SK-N-SH treated with all-trans-retinoic acid at 6 μM for 48 hours (cell line): ENCODE measurements at regions not wholly inside any gene's neighbourhood (a gene's known extent, or its start where the extent isn't known, plus 50 kb on each side); places are given as distances from the start of the nearest gene placed in this dataset.

Experiments used
- ATAC-seq: fragments of 200-7000 bp; cut with Tn5 transposase; 3 replicates; pipeline ENCODE4 v1.9.1; 2020; ENCODE audit warnings: mild to moderate bottlenecking, moderate library complexity
- ARNTL ChIP-seq: fragments of 450-650 bp; formaldehyde crosslinking; IDR thresholded peaks from 2 replicates; pipeline ENCODE4 v1.5.0; 2020; ENCODE audit warnings: low read depth, mild to moderate bottlenecking, moderate library complexity, borderline replicate concordance
- BACH2 ChIP-seq: fragments of 250-450 bp; sonication (Bioruptor Pico); IDR thresholded peaks from 2 replicates; pipeline ENCODE4 v1.9.0; 2021; ENCODE audit warnings: mild to moderate bottlenecking, borderline replicate concordance
- CREB5 ChIP-seq: fragments of 250-450 bp; sonication (Bioruptor Pico); IDR thresholded peaks from 2 replicates; pipeline ENCODE4 v1.5.1; 2020; ENCODE audit warnings: low read depth, mild to moderate bottlenecking, moderate library complexity
- CSDC2 ChIP-seq: fragments of 250-450 bp; sonication (Bioruptor Pico); IDR thresholded peaks from 2 replicates; pipeline ENCODE4 v1.5.0; 2020; ENCODE audit warnings: mild to moderate bottlenecking, moderate library complexity
- CSRNP3 ChIP-seq: fragments of 250-450 bp; sonication (Bioruptor Pico); IDR thresholded peaks from 2 replicates; pipeline ENCODE4 v1.5.1; 2021; ENCODE audit warnings: mild to moderate bottlenecking, moderate library complexity
- ESRRG ChIP-seq: fragments of 250-450 bp; sonication (Bioruptor Pico); IDR thresholded peaks from 2 replicates; pipeline ENCODE4 v1.6.1; 2021; ENCODE audit warnings: mild to moderate bottlenecking
- GLIS3 ChIP-seq: fragments of 250-450 bp; sonication (Bioruptor Pico); IDR thresholded peaks from 2 replicates; pipeline ENCODE4 v1.5.0; 2020; ENCODE audit warnings: mild to moderate bottlenecking, moderate library complexity
- OSR1 ChIP-seq: fragments of 250-450 bp; sonication (Bioruptor Pico); IDR thresholded peaks from 2 replicates; pipeline ENCODE4 v1.8.0; 2022; ENCODE audit warnings: moderate library complexity, mild to moderate bottlenecking, inconsistent platforms
- PPARA ChIP-seq: fragments of 250-450 bp; sonication (Bioruptor Pico); IDR thresholded peaks from 2 replicates; pipeline ENCODE4 v1.5.0; 2020; ENCODE audit warnings: mild to moderate bottlenecking, borderline replicate concordance
- RARB ChIP-seq: fragments of 250-450 bp; sonication (Bioruptor Pico); IDR thresholded peaks from 2 replicates; pipeline ENCODE4 v1.8.0; 2021; ENCODE audit warnings: mild to moderate bottlenecking, moderate library complexity
- SNAI2 ChIP-seq: fragments of 250-450 bp; sonication (Bioruptor Pico); IDR thresholded peaks from 2 replicates; pipeline ENCODE4 v1.5.0; 2020; ENCODE audit warnings: mild to moderate bottlenecking, moderate library complexity
- TCF4 ChIP-seq: fragments of 250-450 bp; sonication (Bioruptor Pico); IDR thresholded peaks from 2 replicates; pipeline ENCODE4 v1.8.0; 2021; ENCODE audit warnings: mild to moderate bottlenecking, moderate library complexity, borderline replicate concordance
- TOX ChIP-seq: fragments of 250-450 bp; sonication (Bioruptor Pico); IDR thresholded peaks from 2 replicates; pipeline ENCODE4 v1.8.0; 2021; ENCODE audit warnings: mild to moderate bottlenecking, moderate library complexity, borderline replicate concordance
- TSHZ2 ChIP-seq: fragments of 250-450 bp; sonication (Bioruptor Pico); IDR thresholded peaks from 2 replicates; pipeline ENCODE4 v1.5.0; 2020; ENCODE audit warnings: mild to moderate bottlenecking, moderate library complexity
- ZC3H10 ChIP-seq: fragments of 250-450 bp; sonication (Bioruptor Pico); IDR thresholded peaks from 2 replicates; pipeline ENCODE4 v1.5.1; 2021; ENCODE audit warnings: mild to moderate bottlenecking, moderate library complexity
- ZFP3 ChIP-seq: fragments of 250-450 bp; sonication (Bioruptor Pico); IDR thresholded peaks from 2 replicates; pipeline ENCODE4 v1.5.0; 2020; ENCODE audit warnings: mild to moderate bottlenecking, moderate library complexity
- ZNF565 ChIP-seq: fragments of 450-650 bp; formaldehyde crosslinking; conservative IDR thresholded peaks from 2 replicates; pipeline ENCODE4 v1.5.0; 2020; ENCODE audit warnings: low read depth, mild to moderate bottlenecking, moderate library complexity
- ZNF70 ChIP-seq: fragments of 450-650 bp; formaldehyde crosslinking; IDR thresholded peaks from 2 replicates; pipeline ENCODE4 v1.5.0; 2020; ENCODE audit warnings: mild to moderate bottlenecking, moderate library complexity
- ZNF8 ChIP-seq: fragments of 450-650 bp; formaldehyde crosslinking; IDR thresholded peaks from 2 replicates; pipeline ENCODE4 v1.5.0; 2020; ENCODE audit warnings: mild to moderate bottlenecking, moderate library complexity
- TF ChIP-seq, protein P1 (sequence below): fragments of 250-450 bp; sonication (Bioruptor Pico); IDR thresholded peaks from 2 replicates; pipeline ENCODE4 v1.8.0; 2020; ENCODE audit warnings: mild to moderate bottlenecking, moderate library complexity, borderline replicate concordance
- TF ChIP-seq, protein P2 (sequence below): fragments of 250-450 bp; sonication (Bioruptor Pico); IDR thresholded peaks from 2 replicates; pipeline ENCODE4 v1.8.0; 2021; ENCODE audit warnings: low read depth, mild to moderate bottlenecking, moderate library complexity, borderline replicate concordance

- TF ChIP-seq CREB5 (CRISPR knock-in tag) (no peak), ZNF565 (CRISPR knock-in tag) (no peak), ZNF70 (no peak), PPARA (CRISPR knock-in tag) (no peak), ZC3H10 (CRISPR knock-in tag) (no peak), BACH2 (CRISPR knock-in tag) (no peak), SNAI2 (CRISPR knock-in tag) (no peak), ZNF8 (no peak), GLIS3 (CRISPR knock-in tag) (no peak), RARB (CRISPR knock-in tag) (no peak), ARNTL (CRISPR knock-in tag) (no peak), CSRNP3 (CRISPR knock-in tag) (no peak), TOX (CRISPR knock-in tag) (no peak)
Measured at GRCh38 chrX:68916891-68917290, 88.1 kb downstream of the EFNB1 start (continued).

- no peak for ATAC-seq
- TF ChIP-seq ZC3H10 (CRISPR knock-in tag) (no peak), TSHZ2 (CRISPR knock-in tag) (no peak), SNAI2 (CRISPR knock-in tag) (no peak), OSR1 (CRISPR knock-in tag) (no peak), ZFP3 (CRISPR knock-in tag) (no peak), TCF4 (CRISPR knock-in tag) (no peak), RARB (CRISPR knock-in tag) (no peak)
- TF ChIP-seq, protein P1, sequence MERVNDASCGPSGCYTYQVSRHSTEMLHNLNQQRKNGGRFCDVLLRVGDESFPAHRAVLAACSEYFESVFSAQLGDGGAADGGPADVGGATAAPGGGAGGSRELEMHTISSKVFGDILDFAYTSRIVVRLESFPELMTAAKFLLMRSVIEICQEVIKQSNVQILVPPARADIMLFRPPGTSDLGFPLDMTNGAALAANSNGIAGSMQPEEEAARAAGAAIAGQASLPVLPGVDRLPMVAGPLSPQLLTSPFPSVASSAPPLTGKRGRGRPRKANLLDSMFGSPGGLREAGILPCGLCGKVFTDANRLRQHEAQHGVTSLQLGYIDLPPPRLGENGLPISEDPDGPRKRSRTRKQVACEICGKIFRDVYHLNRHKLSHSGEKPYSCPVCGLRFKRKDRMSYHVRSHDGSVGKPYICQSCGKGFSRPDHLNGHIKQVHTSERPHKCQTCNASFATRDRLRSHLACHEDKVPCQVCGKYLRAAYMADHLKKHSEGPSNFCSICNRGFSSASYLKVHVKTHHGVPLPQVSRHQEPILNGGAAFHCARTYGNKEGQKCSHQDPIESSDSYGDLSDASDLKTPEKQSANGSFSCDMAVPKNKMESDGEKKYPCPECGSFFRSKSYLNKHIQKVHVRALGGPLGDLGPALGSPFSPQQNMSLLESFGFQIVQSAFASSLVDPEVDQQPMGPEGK (CRISPR knock-in tag) = no peak
Measured at GRCh38 chrX:68915778-68916177, 87.0 kb downstream of the EFNB1 start.

GRCh38 chrX:68914479-68914946 lies 85.7 kb downstream of the EFNB1 start:
- no peak for TF ChIP-seq CSRNP3 (CRISPR knock-in tag)
- ATAC-seq = no peak

- TF ChIP-seq TSHZ2 (CRISPR knock-in tag) = no peak
- no peak for TF ChIP-seq PPARA (CRISPR knock-in tag)
- TF ChIP-seq, protein P2, sequence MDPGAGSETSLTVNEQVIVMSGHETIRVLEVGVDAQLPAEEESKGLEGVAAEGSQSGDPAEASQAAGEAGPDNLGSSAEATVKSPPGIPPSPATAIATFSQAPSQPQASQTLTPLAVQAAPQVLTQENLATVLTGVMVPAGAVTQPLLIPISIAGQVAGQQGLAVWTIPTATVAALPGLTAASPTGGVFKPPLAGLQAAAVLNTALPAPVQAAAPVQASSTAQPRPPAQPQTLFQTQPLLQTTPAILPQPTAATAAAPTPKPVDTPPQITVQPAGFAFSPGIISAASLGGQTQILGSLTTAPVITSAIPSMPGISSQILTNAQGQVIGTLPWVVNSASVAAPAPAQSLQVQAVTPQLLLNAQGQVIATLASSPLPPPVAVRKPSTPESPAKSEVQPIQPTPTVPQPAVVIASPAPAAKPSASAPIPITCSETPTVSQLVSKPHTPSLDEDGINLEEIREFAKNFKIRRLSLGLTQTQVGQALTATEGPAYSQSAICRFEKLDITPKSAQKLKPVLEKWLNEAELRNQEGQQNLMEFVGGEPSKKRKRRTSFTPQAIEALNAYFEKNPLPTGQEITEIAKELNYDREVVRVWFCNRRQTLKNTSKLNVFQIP (CRISPR knock-in tag) = no peak
- no peak for TF ChIP-seq CSDC2
- no peak for TF ChIP-seq OSR1 (CRISPR knock-in tag)
- TF ChIP-seq TCF4 (CRISPR knock-in tag) = no peak
- TF ChIP-seq ESRRG (CRISPR knock-in tag) = no peak
- no peak for TF ChIP-seq ZFP3 (CRISPR knock-in tag)
- no peak for TF ChIP-seq ZC3H10 (CRISPR knock-in tag)
- ATAC-seq = no peak
Measured at GRCh38 chrX:68913249-68913547, 84.4 kb downstream of the EFNB1 start.
